BJ (cell line): ENCODE measurements at regions not wholly inside any gene's neighbourhood (a gene's known extent, or its start where the extent isn't known, plus 50 kb on each side); places are given as distances from the start of the nearest gene placed in this dataset.

ENCODE experiments used
- CTCF ChIA-PET: fragments of 350-600 bp; formaldehyde crosslinking; extraction: SDS; loops from one replicate; lab custom pipeline; 2021; ENCODE audit warnings: antibody characterized with exemption, inconsistent platforms; lab: Yijun Ruan, JAX
- POLR2A ChIA-PET: fragments of 300-600 bp; sonication (Branson Sonifier 250); formaldehyde crosslinking; extraction: SDS; loops from one replicate; lab custom pipeline; 2021; ENCODE audit warnings: antibody characterized with exemption; lab: Charles Lee
- DNase-seq: peaks from one replicate; pipeline ENCODE4 v3.0.0-alpha.2; 2011; ENCODE audit warnings: low read depth
- H3K27me3 ChIP-seq: 2 replicates; pipeline ENCODE4 v1.6.0; 2011; ENCODE audit warnings: low read length; ENCODE audit not compliant: control insufficient read depth, insufficient read depth
- H3K36me3 ChIP-seq: 2 replicates; pipeline ENCODE4 v1.5.1; 2011; ENCODE audit warnings: low read length; ENCODE audit not compliant: control insufficient read depth, insufficient read depth
- H3K4me3 ChIP-seq: 2 replicates; pipeline ENCODE4 v1.5.1; 2011; ENCODE audit warnings: low read depth, mild to moderate bottlenecking, control low read depth, low read length
- CTCF ChIP-seq: IDR thresholded peaks from 2 replicates; pipeline ENCODE4 v1.5.1; 2011; ENCODE audit warnings: low read depth, mild to moderate bottlenecking, control low read depth, inconsistent platforms, low read length, moderate library complexity; ENCODE audit not compliant: insufficient read depth

- no peaks in the 10 kb centered on the region for H3K36me3 ChIP-seq
- H3K27me3 ChIP-seq, result no peaks in the 10 kb centered on the region
- ChIA-PET POLR2A (no interaction called here), CTCF (no interaction called here)
- H3K4me3 ChIP-seq, result no peak overlapping the region
- no peak for TF ChIP-seq CTCF
- no peak for DNase-seq
Measured at GRCh38 chr13:85445534-85445933, 353.7 kb downstream of the SLITRK6 start.

- no peak for TF ChIP-seq CTCF
- no peak overlapping the region for H3K4me3 ChIP-seq
- no peak for DNase-seq
- ChIA-PET POLR2A (no interaction called here), CTCF (no interaction called here)
- H3K36me3 ChIP-seq, result no peaks in the 10 kb centered on the region
- no peaks in the 10 kb centered on the region for H3K27me3 ChIP-seq
Measured at GRCh38 chr13:85441975-85442374, 357.2 kb downstream of the SLITRK6 start.

- no peaks in the 10 kb centered on the region for H3K36me3 ChIP-seq
- no peak for DNase-seq
- H3K4me3 ChIP-seq, result no peak overlapping the region
- H3K27me3 ChIP-seq, result no peaks in the 10 kb centered on the region
- TF ChIP-seq CTCF, result no peak
- POLR2A ChIA-PET, result no interaction called here
- CTCF ChIA-PET, result no interaction called here
Measured at GRCh38 chr13:85441364-85441763, 357.9 kb downstream of the SLITRK6 start.

- Histone ChIP-seq H3K27me3 (no peaks in the 10 kb centered on the region), H3K4me3 (no peak overlapping the region), H3K36me3 (no peaks in the 10 kb centered on the region)
- DNase-seq, result no peak
- POLR2A ChIA-PET, result no interaction called here
- no peak for TF ChIP-seq CTCF
- CTCF ChIA-PET, result no interaction called here
Measured at GRCh38 chr13:85436029-85436428, 363.2 kb downstream of the SLITRK6 start.

GRCh38 chr13:85434927-85435326, 364.3 kb downstream of the SLITRK6 start:
- POLR2A ChIA-PET, result no interaction called here
- no peak for TF ChIP-seq CTCF
- no peaks in the 10 kb centered on the region for H3K36me3 ChIP-seq
- CTCF ChIA-PET, result no interaction called here
- DNase-seq, result no peak
- H3K27me3 ChIP-seq, result no peaks in the 10 kb centered on the region
- H3K4me3 ChIP-seq, result no peak overlapping the region
